22Rv1 (cell line): ENCODE measurements at regions not wholly inside any gene's neighbourhood (a gene's known extent, or its start where the extent isn't known, plus 50 kb on each side); places are given as distances from the start of the nearest gene placed in this dataset.

Experiments used
- ZFX ChIP-seq: fragments of 450-650 bp; IDR thresholded peaks from 2 replicates; pipeline ENCODE4 v1.6.1; 2017; ENCODE audit warnings: antibody characterized with exemption, borderline replicate concordance
- TF ChIP-seq, protein P1 (sequence below): fragments of 450-650 bp; IDR thresholded peaks from 2 replicates; pipeline ENCODE4 v1.5.1; 2017; ENCODE audit warnings: mild to moderate bottlenecking

DNA sequence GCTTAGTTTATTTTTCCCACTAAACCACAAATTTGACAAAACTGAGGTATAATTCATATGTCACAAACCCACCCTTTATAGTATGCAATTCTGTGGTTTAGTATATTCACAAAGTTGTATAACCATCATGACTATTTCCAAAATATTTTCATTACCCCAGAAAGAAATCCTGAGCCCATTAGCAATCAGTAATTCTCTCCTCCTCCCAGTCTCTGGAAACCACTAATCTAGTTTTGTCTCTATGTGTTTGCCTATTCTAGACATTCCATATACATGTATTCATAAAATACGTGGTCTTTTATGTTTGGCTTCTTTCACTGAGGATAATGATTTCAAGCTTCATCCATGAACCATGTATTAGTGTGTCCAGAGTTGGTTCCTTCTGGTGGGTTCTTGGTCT lies 267.6 kb downstream of the AEBP2 start:
- TF ChIP-seq, protein P1, sequence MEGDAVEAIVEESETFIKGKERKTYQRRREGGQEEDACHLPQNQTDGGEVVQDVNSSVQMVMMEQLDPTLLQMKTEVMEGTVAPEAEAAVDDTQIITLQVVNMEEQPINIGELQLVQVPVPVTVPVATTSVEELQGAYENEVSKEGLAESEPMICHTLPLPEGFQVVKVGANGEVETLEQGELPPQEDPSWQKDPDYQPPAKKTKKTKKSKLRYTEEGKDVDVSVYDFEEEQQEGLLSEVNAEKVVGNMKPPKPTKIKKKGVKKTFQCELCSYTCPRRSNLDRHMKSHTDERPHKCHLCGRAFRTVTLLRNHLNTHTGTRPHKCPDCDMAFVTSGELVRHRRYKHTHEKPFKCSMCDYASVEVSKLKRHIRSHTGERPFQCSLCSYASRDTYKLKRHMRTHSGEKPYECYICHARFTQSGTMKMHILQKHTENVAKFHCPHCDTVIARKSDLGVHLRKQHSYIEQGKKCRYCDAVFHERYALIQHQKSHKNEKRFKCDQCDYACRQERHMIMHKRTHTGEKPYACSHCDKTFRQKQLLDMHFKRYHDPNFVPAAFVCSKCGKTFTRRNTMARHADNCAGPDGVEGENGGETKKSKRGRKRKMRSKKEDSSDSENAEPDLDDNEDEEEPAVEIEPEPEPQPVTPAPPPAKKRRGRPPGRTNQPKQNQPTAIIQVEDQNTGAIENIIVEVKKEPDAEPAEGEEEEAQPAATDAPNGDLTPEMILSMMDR: no peak
- TF ChIP-seq ZFX: no peak
